ENCODE measurements at regions not wholly inside any gene's neighbourhood (a gene's known extent, or its start where the extent isn't known, plus 50 kb on each side); places are given as distances from the start of the nearest gene placed in this dataset.

DNA sequence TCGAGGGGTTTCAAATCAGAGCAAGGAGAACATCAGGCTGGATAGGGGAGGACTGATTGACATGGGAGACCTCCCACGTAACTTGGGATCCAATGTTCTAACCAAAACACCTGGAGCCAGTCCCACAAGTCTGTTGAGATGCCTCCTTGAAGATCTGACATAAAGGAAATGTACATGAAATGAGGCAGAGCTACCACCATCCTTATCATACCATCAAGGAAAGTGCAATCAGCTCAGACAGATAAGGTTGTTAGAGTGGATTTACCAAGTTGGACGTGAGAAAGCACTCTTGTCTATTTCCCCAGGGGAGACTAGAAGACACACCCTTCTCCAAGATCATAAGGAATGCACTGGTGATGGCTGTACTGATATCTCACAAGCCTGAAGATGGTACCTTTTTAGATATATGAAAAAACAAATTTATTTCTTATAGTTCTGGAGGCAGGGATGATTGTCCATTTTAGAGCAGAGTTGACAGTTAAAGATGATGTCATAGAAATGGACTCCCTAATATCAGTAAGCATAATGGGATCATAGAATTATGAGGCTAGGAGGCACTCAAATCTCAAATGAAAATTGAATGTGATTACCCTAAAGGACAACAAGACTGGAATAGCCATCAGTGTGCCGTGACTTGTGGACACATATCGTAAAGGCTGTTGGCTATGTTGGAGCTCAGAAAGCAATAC lies 129.1 kb upstream of the RAB4A start:
- ATAC-seq (no peak), DNase-seq (no peak)
- no peaks in the 10 kb centered on the region for H3K36me3 ChIP-seq
- no peaks in the 10 kb centered on the region for H3K27me3 ChIP-seq
- H3K27ac ChIP-seq, result no peak overlapping the region
- intact Hi-C loops (cut with DNase I), result no loop called here
- TF ChIP-seq POLR2A (IDR thresholded peaks at IDR 0.05), result no peak
- TF ChIP-seq, protein P1, sequence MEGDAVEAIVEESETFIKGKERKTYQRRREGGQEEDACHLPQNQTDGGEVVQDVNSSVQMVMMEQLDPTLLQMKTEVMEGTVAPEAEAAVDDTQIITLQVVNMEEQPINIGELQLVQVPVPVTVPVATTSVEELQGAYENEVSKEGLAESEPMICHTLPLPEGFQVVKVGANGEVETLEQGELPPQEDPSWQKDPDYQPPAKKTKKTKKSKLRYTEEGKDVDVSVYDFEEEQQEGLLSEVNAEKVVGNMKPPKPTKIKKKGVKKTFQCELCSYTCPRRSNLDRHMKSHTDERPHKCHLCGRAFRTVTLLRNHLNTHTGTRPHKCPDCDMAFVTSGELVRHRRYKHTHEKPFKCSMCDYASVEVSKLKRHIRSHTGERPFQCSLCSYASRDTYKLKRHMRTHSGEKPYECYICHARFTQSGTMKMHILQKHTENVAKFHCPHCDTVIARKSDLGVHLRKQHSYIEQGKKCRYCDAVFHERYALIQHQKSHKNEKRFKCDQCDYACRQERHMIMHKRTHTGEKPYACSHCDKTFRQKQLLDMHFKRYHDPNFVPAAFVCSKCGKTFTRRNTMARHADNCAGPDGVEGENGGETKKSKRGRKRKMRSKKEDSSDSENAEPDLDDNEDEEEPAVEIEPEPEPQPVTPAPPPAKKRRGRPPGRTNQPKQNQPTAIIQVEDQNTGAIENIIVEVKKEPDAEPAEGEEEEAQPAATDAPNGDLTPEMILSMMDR (IDR thresholded peaks at IDR 0.05), result no peak
- no peaks in the 10 kb centered on the region for H3K4me1 ChIP-seq
- H3K4me3 ChIP-seq, result no peak overlapping the region
- H3K9me3 ChIP-seq, result no peaks in the 10 kb centered on the region
- 96% methylated on average over 5 of the region's 5 CpGs for whole genome bisulfite sequencing (ENCODE audit: insufficient coverage, low coverage, low lambda C conversion rate, missing lambda C conversion rate)

DNA sequence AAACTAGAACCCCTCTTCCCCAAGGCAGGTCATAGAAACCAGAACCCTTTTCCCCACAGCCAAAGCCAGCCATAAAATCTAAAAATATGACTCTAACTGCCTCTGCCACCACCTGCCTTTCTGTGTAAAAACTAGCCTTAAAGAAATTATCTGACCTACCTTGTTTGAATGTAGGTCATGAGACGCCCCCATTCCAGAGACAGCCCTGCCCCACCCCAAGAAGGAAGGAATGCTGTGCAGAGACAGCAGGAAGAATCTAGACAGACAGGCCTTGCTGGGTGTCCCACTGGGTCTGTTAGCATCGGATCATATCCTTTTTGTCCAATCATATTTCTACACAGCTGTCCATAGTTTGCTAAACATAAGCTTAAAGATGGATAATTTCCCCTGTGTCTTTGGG lies 128.4 kb upstream of the RAB4A start:
- ATAC-seq (no peak), DNase-seq (no peak)
- no peak for TF ChIP-seq POLR2A (IDR thresholded peaks at IDR 0.05)
- TF ChIP-seq, protein P1 (IDR thresholded peaks at IDR 0.05), result no peak
- Histone ChIP-seq H3K27me3 (no peaks in the 10 kb centered on the region), H3K4me3 (no peak overlapping the region), H3K4me1 (no peaks in the 10 kb centered on the region), H3K27ac (no peak overlapping the region), H3K36me3 (no peaks in the 10 kb centered on the region), H3K9me3 (no peaks in the 10 kb centered on the region)
- intact Hi-C loops (cut with DNase I), result no loop called here
- 90% methylated on average over 2 of the region's 2 CpGs for WGBS (ENCODE audit: insufficient coverage, low coverage, low lambda C conversion rate, missing lambda C conversion rate)

DNA sequence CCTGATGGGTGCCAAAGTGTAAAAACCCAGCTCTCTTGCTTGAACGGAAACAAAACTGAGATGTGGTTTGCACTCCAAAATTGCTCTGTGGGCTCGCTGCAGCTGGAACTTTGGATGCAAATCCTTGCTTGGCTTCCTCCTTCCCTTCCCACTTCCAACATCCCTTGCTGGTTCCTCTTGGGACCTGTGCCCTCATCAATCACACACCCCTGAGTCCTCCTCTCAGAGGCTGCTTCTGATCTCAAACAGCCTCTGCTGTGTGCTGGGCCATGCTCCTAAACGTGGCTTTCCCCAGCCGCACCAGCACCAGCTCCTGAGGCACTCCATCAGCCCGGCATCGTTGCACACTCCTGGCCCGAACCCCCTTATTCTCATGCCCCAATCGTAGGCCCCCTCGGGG lies 124.3 kb upstream of the RAB4A start:
- DNase-seq, result no peak
- no peaks in the 10 kb centered on the region for H3K27me3 ChIP-seq
- H3K9me3 ChIP-seq, result no peaks in the 10 kb centered on the region
- H3K27ac ChIP-seq, result no peak overlapping the region
- 62% methylated on average over 4 of the region's 9 CpGs for WGBS (ENCODE audit: insufficient coverage, low coverage, low lambda C conversion rate, missing lambda C conversion rate)
- ATAC-seq, result no peak
- H3K4me3 ChIP-seq, result no peak overlapping the region
- H3K36me3 ChIP-seq, result no peaks in the 10 kb centered on the region
- intact Hi-C loops (cut with DNase I), result no loop called here
- no peak for TF ChIP-seq POLR2A (IDR thresholded peaks at IDR 0.05)
- TF ChIP-seq, protein P1 (IDR thresholded peaks at IDR 0.05), result no peak
- H3K4me1 ChIP-seq, result peaks cover 0 to 8% (median 3%) of the 10 kb centered on the region in 4 donors

DNA sequence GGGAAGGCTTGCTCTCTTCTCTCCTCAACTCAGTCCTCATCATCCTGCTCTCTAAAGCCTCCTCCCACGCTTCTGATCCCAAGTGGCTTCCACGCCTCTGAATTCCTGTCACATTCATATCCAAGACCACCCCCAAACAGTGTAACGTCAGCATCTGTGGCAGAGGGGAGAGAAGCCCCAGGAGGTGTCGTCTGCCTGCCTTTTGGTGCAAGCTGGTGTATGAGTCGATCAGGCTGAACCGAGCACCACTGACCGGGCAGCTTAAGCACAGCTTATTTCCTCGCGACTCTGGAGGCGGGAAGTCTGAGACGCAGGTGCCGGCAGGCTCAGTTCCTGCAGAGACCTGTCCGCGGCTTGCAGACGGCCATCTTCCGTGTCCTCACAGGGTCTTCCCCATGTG lies 123.8 kb upstream of the RAB4A start:
- 89% methylated on average over 10 of the region's 16 CpGs for WGBS (ENCODE audit: insufficient coverage, low coverage, low lambda C conversion rate, missing lambda C conversion rate)

More for the DNA sequence above, 123.8 kb upstream of the RAB4A start:
- ATAC-seq (no peak), DNase-seq (no peak)
- H3K4me3 ChIP-seq, result no peak overlapping the region
- H3K4me1 ChIP-seq, result peaks cover 0 to 8% (median 3%) of the 10 kb centered on the region in 4 donors
- no peaks in the 10 kb centered on the region for H3K9me3 ChIP-seq
- intact Hi-C loops (cut with DNase I), result no loop called here
- TF ChIP-seq, protein P1 (IDR thresholded peaks at IDR 0.05), result no peak
- no peak for TF ChIP-seq POLR2A (IDR thresholded peaks at IDR 0.05)
- no peaks in the 10 kb centered on the region for H3K36me3 ChIP-seq
- H3K27ac ChIP-seq, result no peak overlapping the region
- H3K27me3 ChIP-seq, result no peaks in the 10 kb centered on the region

All from right lobe of liver (tissue), 6 donors.